Aorta (tissue), 5 donors: ENCODE measurements at regions not wholly inside any gene's neighbourhood (a gene's known extent, or its start where the extent isn't known, plus 50 kb on each side); places are given as distances from the start of the nearest gene placed in this dataset.

Experiments
- ATAC-seq: fragments of 200-7000 bp; cut with Tn5 transposase; one replicate; pipeline ENCODE4 v1.9.1; 2022; ENCODE audit warnings: moderate library complexity; ENCODE audit not compliant: low FRiP score
- DNase-seq, 2 donors: peaks; one replicate each; pipeline ENCODE4 v3.0.0-alpha.2; 2020
- H3K27ac ChIP-seq, 2 donors: one replicate each; pipeline ENCODE4 v1.5.1; 2013; ENCODE audit warnings: low read length in 2 of 2, mild to moderate bottlenecking in 2 of 2, moderate library complexity in 2 of 2, control low read depth in 1 of 2, inconsistent platforms in 1 of 2, low read depth in 1 of 2
- H3K27me3 ChIP-seq, 2 donors: one replicate each; pipeline ENCODE4 v1.6.1; 2013; ENCODE audit warnings: control low read depth in 1 of 2, low read length in 1 of 2, mild to moderate bottlenecking in 1 of 2, moderate library complexity in 1 of 2; ENCODE audit not compliant: insufficient read depth in 2 of 2, control insufficient read depth in 1 of 2
- H3K36me3 ChIP-seq, 2 donors: one replicate each; pipeline ENCODE4 v1.6.1; 2013; ENCODE audit warnings: control low read depth in 1 of 2, low read length in 1 of 2, mild to moderate bottlenecking in 1 of 2; ENCODE audit not compliant: insufficient read depth in 2 of 2, control insufficient read depth in 1 of 2
- H3K4me1 ChIP-seq, 2 donors: one replicate each; pipeline ENCODE4 v1.6.1; 2013; ENCODE audit warnings: low read length in 2 of 2, control low read depth in 1 of 2, mild to moderate bottlenecking in 1 of 2, moderate library complexity in 1 of 2; ENCODE audit not compliant: insufficient read depth in 2 of 2, control insufficient read depth in 1 of 2
- H3K4me3 ChIP-seq, 2 donors: one replicate each; pipeline ENCODE4 v1.5.1; 2013; ENCODE audit warnings: low read length in 2 of 2, control low read depth in 1 of 2, mild to moderate bottlenecking in 1 of 2
- H3K9me3 ChIP-seq: one replicate; pipeline ENCODE4 v1.6.1; 2013; ENCODE audit warnings: mild to moderate bottlenecking, low read length; ENCODE audit not compliant: control insufficient read depth
- WGBS, 2 donors: extraction: QIAGEN DNeasy Blood & Tissue Kit; methylation state at CpG; one replicate each; pipeline ENCODE4 v1.1.7; 2013; 5-methylcytosine and 5-hydroxymethylcytosine counted together
- intact Hi-C, 2 donors: fragments of 100-400 bp; cut with DNase I; formaldehyde crosslinking; loops; one replicate each; pipeline versions ENCODE4 v1.14.2 to v1.15.0; 2022
- donor health status: healthy with polysubstance abuse.
- donor health status: Bipolar disorder and iron deficiency.
- donor health status: DM: no; HTN: no; CAD: no.
- donor health status: DM: no; HTN: no; CAD: no.
- donor health status: DM: yes; HTN: yes; CAD: no.

GRCh38 chr10:128940081-128940480 is 527.0 kb upstream of the MGMT start:
- Histone ChIP-seq H3K4me1 (no peaks in the 10 kb centered on the region), H3K36me3 (no peaks in the 10 kb centered on the region), H3K27me3 (peaks cover 0 to 2% of the 10 kb centered on the region in 2 donors), H3K4me3 (no peak overlapping the region), H3K9me3 (no peaks in the 10 kb centered on the region), H3K27ac (no peak overlapping the region)
- WGBS, 2 donors = 92 to 96% methylated on average over 5 of the region's 5 CpGs
- ATAC-seq (no peak), DNase-seq (no peak)
- intact Hi-C loops = no loop called here

GRCh38 chr10:128943111-128943510 is 523.9 kb upstream of the MGMT start:
- no peak overlapping the region for H3K27ac ChIP-seq
- intact Hi-C loops = no loop called here
- H3K36me3 ChIP-seq = no peaks in the 10 kb centered on the region
- ATAC-seq = no peak
- WGBS, 2 donors = 82 to 89% methylated on average over 6 of the region's 6 CpGs
- no peak for DNase-seq
- no peaks in the 10 kb centered on the region for H3K4me1 ChIP-seq
- no peaks in the 10 kb centered on the region for H3K9me3 ChIP-seq
- no peak overlapping the region for H3K4me3 ChIP-seq
- no peaks in the 10 kb centered on the region for H3K27me3 ChIP-seq

- Histone ChIP-seq H3K27ac (no peak overlapping the region), H3K36me3 (no peaks in the 10 kb centered on the region), H3K4me1 (no peaks in the 10 kb centered on the region), H3K9me3 (no peaks in the 10 kb centered on the region), H3K27me3 (no peaks in the 10 kb centered on the region), H3K4me3 (no peak overlapping the region)
- ATAC-seq (no peak), DNase-seq (no peak)
- WGBS, 2 donors = 62 to 68% methylated on average over 7 of the region's 7 CpGs
- intact Hi-C loops = no loop called here
These were observed 521.6 kb upstream of the MGMT start for GRCh38 chr10:128945398-128945797.

GRCh38 chr10:128950159-128950915 is 516.7 kb upstream of the MGMT start:
- DNase-seq (no peak), ATAC-seq (no peak)
- Histone ChIP-seq H3K4me1 (no peaks in the 10 kb centered on the region), H3K27ac (no peak overlapping the region), H3K9me3 (no peaks in the 10 kb centered on the region), H3K4me3 (no peak overlapping the region), H3K27me3 (no peaks in the 10 kb centered on the region), H3K36me3 (no peaks in the 10 kb centered on the region)
- intact Hi-C loops = no loop called here
- 90 to 91% methylated on average over 18 of the region's 18 CpGs for WGBS, 2 donors

DNA sequence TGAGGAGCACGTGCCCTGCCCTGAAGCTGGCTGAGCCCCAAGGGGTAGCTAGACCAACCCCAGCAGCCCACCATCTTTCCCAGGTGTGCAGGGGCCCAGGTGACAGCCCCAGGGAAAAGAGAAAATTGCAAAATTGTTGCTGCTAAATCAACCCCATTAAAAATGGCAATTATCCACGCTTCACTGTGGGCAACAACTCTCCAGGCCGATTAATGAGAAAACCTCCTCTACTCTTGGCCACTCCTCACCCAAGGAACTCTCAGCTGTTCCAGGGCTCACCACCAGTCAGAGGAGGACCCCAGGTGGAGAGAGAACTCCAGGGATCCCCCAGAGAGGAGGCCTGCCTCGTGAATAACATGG is 516.1 kb upstream of the MGMT start:
- Histone ChIP-seq H3K27me3 (no peaks in the 10 kb centered on the region), H3K27ac (no peak overlapping the region), H3K4me1 (no peaks in the 10 kb centered on the region), H3K9me3 (no peaks in the 10 kb centered on the region), H3K36me3 (no peaks in the 10 kb centered on the region), H3K4me3 (no peak overlapping the region)
- 83% methylated on average over 4 of the region's 4 CpGs for WGBS, 2 donors
- ATAC-seq (no peak), DNase-seq (no peak)
- intact Hi-C loops = no loop called here

DNA sequence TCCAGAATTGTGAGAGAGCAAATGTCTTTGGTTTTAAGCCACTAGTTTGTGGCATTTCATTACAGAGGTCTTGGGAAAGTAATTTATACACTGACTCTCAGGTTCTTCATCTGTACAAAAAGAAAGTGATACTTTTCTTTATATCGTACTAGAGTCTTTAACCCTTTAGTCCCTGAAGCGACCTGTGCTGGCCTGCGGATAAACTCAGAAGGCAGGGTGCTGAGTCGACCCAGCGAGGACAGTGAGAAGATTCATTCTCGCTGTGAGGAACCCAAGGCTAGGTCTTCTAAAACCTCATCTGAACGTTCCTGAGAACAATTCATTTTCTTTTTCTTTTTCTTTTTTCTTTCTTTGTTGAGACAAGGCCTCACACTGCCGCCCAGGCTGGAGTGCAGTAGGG is 514.2 kb upstream of the MGMT start:
- intact Hi-C loops = no loop called here

DNA sequence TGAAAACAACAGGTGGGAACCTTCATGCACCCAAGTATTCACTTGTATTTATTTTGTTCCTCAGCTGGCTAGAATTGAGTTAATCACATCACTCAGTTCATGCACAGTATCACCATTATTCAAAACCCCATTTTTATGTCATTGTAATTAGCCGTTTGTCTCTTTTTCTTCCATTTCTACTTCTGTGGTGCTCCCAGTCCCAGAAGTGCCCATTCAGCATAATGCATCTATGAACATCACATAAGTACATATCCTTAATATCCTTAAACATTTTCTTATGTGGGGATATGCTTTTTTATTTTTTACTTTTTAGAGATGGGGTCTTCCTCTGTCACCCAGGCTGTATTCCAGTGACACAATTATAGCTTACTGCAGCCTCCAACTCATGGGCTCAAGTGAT is 510.9 kb upstream of the MGMT start:
- ATAC-seq = no peak
- intact Hi-C loops = no loop called here
- Histone ChIP-seq H3K4me1 (no peaks in the 10 kb centered on the region), H3K27ac (no peak overlapping the region), H3K27me3 (no peaks in the 10 kb centered on the region), H3K36me3 (no peaks in the 10 kb centered on the region), H3K9me3 (no peaks in the 10 kb centered on the region), H3K4me3 (no peak overlapping the region)
- 64 to 77% methylated on average over 1 of the region's 1 CpG for WGBS, 2 donors
- no peak for DNase-seq

More for the DNA sequence above, 514.2 kb upstream of the MGMT start:
- H3K9me3 ChIP-seq = no peaks in the 10 kb centered on the region
- H3K27me3 ChIP-seq = no peaks in the 10 kb centered on the region
- H3K27ac ChIP-seq = no peak overlapping the region
- no peaks in the 10 kb centered on the region for H3K4me1 ChIP-seq
- ATAC-seq (no peak), DNase-seq (no peak)
- no peaks in the 10 kb centered on the region for H3K36me3 ChIP-seq
- no peak overlapping the region for H3K4me3 ChIP-seq
- 81 to 91% methylated on average over 8 of the region's 8 CpGs for WGBS, 2 donors

- H3K4me1 ChIP-seq = no peaks in the 10 kb centered on the region
- no peak for DNase-seq
- no peak for ATAC-seq
- H3K27ac ChIP-seq = no peak overlapping the region
- no peak overlapping the region for H3K4me3 ChIP-seq
- H3K36me3 ChIP-seq = no peaks in the 10 kb centered on the region
- intact Hi-C loops = no loop called here
- H3K27me3 ChIP-seq = no peaks in the 10 kb centered on the region
- no peaks in the 10 kb centered on the region for H3K9me3 ChIP-seq
- 50 to 57% methylated on average over 4 of the region's 4 CpGs for WGBS, 2 donors
These were observed 509.8 kb upstream of the MGMT start for GRCh38 chr10:128957221-128957620.

DNA sequence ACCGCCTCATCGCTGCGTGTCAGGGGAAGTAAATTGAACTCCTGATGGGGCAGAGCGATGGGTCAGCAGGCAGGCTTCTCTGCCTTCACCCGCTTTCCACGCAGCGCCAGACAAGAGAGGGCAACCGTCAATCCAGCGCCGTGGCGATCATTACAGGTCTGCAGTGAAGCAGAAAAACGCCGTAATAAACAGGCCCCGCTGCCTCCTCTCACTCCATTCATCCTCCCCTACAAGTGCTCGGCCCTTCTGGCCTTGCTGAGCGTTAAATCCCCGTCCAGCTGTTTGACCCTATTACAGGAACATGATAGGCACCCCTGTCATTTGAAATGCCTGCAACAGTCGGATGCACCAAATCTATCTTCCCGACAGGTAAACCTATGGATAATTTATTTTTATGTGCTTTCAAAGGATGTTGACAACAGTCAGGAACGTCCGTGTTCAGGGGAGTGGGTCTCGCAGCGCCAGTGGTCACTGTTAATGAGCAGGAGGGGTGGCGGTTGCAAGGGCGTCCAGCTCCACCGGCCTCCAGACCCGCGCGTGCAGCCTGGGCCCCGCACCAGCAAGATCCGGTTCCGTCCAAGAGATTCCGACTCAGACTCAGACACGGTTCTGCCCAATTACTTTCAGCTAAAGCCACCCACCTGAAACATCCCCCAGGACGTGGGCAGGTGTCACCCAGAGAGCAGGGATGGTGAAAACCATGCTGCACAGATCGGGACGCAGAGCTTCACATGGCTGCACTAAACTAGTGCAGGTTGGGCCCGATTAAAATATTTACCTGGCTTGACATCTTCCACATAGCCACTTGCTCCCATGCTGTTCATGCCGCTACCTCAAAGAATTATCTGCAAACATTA is 508.0 kb upstream of the MGMT start:
- DNase-seq = no peak
- 90 to 91% methylated on average over 39 of the region's 39 CpGs for WGBS, 2 donors
- ATAC-seq = no peak
- Histone ChIP-seq H3K36me3 (no peaks in the 10 kb centered on the region), H3K27me3 (no peaks in the 10 kb centered on the region), H3K27ac (no peak overlapping the region), H3K4me1 (no peaks in the 10 kb centered on the region), H3K4me3 (no peak overlapping the region), H3K9me3 (no peaks in the 10 kb centered on the region)
- intact Hi-C loops = no loop called here
